Peyer's patch (tissue), 4 donors: ENCODE measurements at regions not wholly inside any gene's neighbourhood (a gene's known extent, or its start where the extent isn't known, plus 50 kb on each side); places are given as distances from the start of the nearest gene placed in this dataset.

Source experiments
- POLR2A ChIP-seq, 2 donors: fragments of 450-650 bp; IDR thresholded peaks; one replicate each; pipeline ENCODE4 v1.5.1; 2017; ENCODE audit warnings: antibody characterized with exemption in 2 of 2, mild to moderate bottlenecking in 2 of 2, moderate library complexity in 2 of 2
- TF ChIP-seq, protein P1 (sequence below), 6 experiments: fragments of 450-650 bp in 4 of 6; fragments of 200-600 bp in 2 of 6; sonication (generic) in 1 of 6; IDR thresholded peaks; one replicate each; pipeline ENCODE4 v1.5.1; 2017 to 2019; ENCODE audit warnings: antibody characterized with exemption in 6 of 6, mild to moderate bottlenecking in 3 of 6, moderate library complexity in 1 of 6

DNA sequence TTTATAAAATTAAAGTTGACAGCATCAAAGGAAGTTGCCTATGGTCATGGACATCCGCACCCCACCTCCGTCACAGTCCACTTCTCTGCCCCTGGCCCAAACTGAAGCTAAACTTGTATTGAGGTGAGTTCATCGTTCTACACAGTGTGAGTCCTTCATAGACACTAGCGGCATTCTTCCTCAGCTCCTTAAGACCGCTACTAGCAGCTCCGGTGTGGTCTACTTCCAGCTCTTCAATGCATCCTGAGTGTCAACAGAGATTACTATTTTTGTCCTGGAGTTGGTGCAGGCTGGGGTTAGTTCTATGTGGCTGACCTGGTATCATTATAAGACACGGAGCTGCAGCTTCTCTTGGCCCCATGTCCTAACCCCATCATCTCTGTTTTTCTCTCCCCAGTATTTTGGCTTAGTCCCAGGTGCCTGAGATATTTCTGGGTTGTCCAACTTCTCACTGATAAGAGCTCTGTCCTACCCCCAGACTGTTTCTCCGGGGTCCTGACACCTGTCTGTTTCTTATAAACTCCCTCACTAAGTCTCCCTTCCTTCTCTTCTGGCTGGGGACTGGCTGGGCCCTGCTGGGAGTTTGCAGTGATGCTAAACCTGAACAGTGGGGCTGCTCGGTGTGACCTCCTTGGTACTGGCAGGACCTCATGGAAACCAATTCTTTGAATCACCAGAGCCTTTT, 169.2 kb upstream of the ATP10A start:
- TF ChIP-seq, protein P1, sequence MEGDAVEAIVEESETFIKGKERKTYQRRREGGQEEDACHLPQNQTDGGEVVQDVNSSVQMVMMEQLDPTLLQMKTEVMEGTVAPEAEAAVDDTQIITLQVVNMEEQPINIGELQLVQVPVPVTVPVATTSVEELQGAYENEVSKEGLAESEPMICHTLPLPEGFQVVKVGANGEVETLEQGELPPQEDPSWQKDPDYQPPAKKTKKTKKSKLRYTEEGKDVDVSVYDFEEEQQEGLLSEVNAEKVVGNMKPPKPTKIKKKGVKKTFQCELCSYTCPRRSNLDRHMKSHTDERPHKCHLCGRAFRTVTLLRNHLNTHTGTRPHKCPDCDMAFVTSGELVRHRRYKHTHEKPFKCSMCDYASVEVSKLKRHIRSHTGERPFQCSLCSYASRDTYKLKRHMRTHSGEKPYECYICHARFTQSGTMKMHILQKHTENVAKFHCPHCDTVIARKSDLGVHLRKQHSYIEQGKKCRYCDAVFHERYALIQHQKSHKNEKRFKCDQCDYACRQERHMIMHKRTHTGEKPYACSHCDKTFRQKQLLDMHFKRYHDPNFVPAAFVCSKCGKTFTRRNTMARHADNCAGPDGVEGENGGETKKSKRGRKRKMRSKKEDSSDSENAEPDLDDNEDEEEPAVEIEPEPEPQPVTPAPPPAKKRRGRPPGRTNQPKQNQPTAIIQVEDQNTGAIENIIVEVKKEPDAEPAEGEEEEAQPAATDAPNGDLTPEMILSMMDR (IDR thresholded peaks at IDR 0.05), result no peak
- no peak for TF ChIP-seq POLR2A (IDR thresholded peaks at IDR 0.05)
